HG03095 (cell line): ENCODE measurements at regions not wholly inside any gene's neighbourhood (a gene's known extent, or its start where the extent isn't known, plus 50 kb on each side); places are given as distances from the start of the nearest gene placed in this dataset.

Experiments used
- ATAC-seq: cut with Tn5 transposase; IDR thresholded peaks from one replicate; pipeline ENCODE4 v1.9.1; 2021; ENCODE audit warnings: moderate library complexity; ENCODE audit not compliant: unreplicated experiment

DNA sequence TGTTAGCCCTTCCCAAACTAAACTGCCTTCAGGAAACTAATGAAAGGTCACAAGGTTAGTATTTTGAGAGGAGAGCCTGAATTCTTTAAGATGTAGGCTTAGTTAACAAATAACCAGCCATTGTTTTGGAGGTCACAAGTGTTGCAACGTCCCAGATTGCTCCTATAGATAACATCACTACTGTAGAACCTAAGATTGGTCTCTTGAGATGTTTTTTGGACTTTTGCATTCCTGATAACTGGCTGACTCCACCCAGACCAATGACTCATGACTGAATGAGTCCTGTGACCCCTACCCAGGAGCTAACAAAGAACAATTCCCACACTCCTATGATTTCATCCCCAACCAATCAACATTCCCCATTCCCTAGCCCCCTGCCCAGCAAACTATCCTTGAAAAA, 178.8 kb downstream of the SCP2D1 start:
- no peak for ATAC-seq

GRCh38 chr20:18995455-18995854, 181.9 kb downstream of the SCP2D1 start:
- ATAC-seq, result no peak

DNA sequence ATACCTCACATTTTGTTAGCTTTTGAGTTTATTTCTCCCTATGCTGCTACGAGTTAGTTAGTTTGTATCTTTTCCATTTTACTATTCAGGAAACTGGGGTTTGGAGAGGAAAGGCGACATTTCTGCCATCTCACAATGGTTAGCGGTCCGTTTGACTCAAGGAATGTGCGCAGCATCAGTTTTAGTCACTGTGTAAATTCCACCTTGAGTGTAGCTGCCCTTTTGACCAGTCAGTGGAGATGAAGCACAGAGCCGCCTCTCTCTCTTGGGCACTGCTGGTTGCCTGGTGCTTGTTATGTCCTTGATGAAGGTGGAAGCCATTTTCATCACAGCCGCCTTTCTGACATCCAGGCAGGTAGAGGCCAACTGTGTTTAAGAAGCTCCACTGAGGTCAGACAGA, 185.5 kb downstream of the SCP2D1 start:
- ATAC-seq, result no peak

DNA sequence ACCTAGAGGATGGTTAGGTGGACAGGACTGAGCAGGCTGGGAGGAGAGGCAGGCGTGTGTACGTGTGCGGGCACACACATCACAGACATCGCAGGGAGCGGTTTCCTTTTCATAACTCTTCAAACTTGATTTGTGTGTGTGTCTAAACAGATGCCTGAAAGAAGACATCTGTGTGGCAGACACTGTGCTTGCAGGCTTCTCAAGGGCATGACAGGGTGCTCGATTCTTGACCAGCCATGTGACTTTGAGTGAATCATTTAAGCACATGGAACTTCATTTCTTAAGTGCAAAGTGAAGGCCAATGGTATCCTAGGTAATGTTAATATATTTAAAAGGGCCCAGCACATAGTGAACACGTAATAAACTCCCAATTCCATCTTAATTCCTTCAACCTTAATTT, 186.5 kb downstream of the SCP2D1 start:
- no peak for ATAC-seq

DNA sequence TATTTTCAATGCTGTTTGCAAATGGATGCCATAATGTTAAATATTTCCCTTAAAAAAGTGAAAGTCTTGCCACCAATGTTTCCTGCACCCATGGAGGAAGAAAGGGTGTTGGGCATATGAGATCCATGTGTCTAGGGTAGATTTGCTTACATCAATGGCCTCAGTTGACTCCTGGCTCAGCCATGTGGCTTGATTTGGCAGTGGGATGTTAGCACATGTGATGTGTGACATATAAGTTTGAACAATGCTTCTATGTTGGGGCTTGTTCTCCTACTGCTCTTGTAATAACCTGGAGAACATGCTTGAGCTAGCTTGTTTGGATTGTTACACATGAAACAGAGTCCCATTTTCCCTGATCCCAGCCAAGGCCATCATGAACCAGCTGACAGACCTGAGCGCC, 187.6 kb downstream of the SCP2D1 start:
- no peak for ATAC-seq

- ATAC-seq, result no peak
Observed at GRCh38 chr20:19003366-19004336, 190.1 kb downstream of the SCP2D1 start.

DNA sequence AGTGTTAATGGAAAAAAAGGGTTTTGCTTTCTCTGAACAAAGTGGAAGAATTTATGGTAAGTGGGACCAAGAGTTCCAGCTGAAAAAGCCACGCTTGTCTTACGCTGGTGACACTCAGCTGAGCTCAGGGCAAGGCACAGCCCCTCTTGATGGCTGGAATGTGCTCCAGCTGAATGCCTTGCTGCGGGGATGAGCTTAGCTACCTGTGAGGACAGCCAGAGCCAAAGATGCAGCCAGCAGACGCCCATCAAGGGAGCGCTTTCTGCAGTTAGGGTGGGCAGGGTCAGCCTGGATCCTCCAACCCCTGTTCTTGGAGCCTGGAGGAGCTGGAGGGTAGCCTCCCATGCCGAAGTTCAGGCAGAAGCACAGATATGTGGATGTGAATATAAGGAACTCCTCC, 191.4 kb downstream of the SCP2D1 start:
- ATAC-seq, result no peak

DNA sequence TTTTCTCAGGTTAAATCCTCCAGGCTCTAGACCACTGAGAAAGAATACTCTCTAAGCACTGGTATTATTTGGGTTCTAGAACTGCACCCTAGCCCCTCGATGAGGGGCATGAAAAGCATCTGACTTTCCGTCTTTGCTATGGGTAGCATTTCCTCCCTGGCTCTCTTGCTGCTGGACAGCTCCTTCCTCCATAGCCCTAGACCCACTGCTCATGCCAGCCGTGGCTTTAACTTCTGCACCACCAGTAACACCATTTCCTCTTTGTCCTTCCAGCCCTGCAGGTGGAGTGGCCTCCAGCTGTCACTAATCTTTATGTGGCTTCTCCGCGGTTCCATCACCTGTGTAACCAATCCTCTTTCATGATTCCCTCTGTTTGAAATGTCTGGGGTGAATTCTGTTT, 194.9 kb downstream of the SCP2D1 start:
- ATAC-seq, result no peak

DNA sequence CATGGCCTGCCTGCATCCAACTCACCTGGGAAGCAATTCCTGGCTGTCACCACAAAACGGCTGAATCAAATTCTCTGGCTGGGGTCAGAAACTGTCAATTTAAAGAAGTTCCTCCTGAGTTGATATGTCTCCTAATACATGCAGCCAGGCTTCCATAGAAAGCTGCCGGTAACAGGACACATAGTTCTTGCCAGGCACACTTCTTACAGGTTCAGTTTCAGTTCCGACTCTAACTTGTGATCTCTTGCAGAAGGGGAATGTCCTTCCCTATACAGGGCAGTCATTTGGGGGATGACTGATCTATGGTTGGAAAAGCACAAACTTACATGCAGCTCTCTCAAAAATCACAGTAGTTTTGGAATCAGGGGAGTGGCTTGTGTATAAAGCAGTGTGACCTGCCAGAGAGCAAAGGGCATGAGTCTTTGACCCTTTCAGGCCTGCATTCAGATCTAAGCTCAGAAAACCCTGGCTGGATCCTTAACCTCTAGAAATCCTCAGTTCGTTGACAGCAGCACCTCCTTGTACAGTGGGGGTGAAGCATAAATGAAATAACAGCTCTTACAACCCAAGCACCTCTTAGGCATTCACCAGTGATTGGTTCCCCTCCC, 195.6 kb downstream of the SCP2D1 start:
- ATAC-seq, result no peak

DNA sequence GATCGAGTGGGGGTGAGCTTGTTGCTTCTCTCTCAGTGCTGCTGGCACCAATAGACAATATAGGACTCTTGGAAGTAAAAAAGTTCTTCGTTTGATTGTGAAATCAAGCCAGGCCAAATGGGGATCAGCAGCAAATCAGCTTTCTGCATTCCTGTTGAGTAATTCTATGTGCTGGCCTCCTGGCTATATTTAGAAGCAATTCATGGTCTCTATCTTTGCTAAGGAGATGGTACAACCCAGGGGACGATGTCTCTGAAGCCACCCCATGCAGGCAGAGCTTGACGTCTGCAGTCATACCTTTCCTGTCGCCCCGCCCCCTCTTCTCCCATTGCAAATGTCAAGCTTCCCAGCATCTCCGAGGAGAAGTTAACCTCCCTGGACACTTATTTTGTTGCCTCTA, 199.1 kb downstream of the SCP2D1 start:
- ATAC-seq, result no peak

- ATAC-seq, result no peak
Observed at GRCh38 chr20:19013907-19014306, 198.5 kb upstream of the SLC24A3 start.

DNA sequence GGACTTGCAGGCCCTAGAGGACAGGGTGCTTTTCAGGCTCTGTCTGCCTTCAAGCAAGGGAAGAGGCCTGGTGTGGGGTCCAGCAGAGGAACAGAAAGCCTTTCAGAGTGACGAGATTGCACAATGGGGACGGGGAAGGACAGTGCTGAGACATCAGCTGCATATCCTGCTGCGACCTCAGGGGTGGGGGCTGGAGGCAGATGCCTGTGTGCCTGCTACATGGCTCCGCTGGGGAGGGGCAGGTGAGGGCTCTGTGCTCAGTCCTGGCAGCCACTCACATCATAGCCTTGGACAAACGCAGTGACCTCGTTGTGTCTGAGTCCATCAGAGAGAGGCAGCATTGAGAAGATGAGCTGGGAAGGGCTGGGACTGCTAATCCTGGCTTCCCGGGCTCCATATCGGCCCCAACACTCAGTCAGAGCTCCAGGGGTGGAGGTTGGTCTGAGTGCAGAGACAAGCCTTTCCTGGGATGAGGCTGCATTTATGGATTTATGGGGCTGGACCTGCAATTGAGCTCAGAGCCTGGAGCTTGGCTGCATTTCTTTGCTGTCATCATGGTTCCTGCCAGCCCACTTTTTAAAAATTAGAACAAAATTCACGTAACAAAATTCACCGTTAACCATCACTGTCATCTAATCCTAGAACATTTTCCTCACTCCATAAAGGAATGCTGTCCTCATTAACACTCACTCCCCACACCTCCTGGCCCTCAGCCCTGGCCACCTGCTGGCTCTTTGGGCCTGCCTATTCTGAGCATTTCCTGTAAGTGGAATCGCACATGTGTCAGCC, 196.9 kb upstream of the SLC24A3 start:
- ATAC-seq, result no peak

- no peak for ATAC-seq
Observed at GRCh38 chr20:19016140-19016497, 196.3 kb upstream of the SLC24A3 start.

GRCh38 chr20:19017104-19017690, 195.2 kb upstream of the SLC24A3 start:
- ATAC-seq, result no peak

DNA sequence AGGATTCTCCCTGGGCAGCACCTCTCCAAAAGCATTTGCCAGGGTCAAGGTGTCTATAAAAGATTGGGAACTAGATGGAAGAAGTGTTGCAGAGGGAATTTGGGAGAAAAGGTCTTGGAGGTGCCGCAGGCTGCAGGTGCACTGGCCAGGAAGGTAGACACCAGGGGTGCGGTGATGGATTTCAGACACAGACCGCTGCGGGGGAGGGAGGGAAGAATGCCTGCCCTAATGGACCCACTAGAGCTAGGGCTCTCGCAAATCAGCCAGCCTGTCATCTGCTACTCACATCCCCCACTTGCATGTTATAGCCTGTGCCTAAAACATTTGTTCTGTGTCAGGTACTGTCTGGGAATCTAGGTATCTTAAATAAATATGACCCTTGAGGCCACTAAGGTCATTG, 193.6 kb upstream of the SLC24A3 start:
- ATAC-seq, result no peak

GRCh38 chr20:19019734-19020364, 192.6 kb upstream of the SLC24A3 start:
- ATAC-seq, result no peak

DNA sequence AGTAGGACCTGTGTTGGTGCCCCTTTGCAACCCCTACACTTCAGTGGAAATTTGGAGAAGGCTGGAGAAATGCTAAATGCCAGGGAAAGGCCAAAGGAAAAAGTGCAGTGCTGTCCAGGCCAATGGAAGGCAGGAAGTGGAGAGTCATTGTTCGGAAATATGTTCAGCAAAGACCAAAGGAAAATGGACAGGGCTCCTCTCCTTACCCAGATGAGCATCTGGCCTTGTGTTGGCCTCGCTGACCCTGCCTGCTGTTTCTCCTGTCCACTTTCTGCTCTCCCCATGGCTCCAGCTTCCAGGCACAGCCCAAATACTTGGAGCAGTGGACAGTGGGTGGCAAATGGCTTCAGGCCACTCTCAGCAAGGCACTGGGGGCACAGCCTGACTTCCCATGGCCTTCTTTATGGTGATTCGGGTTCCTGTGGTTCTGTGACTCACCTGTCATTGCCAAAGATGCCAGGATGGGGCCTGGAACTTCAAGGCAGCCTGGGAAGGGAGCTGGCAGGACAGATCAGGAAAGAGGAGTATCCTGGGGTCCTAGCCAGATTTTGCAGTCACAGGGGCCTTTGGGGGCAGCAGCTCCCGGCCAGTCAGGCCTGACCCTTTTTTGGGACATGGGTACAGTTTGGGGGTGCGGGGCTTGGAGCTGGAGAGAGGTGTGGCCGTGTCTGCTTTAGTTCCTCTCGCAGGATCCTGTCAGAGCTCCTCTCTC, 190.9 kb upstream of the SLC24A3 start:
- ATAC-seq, result no peak

DNA sequence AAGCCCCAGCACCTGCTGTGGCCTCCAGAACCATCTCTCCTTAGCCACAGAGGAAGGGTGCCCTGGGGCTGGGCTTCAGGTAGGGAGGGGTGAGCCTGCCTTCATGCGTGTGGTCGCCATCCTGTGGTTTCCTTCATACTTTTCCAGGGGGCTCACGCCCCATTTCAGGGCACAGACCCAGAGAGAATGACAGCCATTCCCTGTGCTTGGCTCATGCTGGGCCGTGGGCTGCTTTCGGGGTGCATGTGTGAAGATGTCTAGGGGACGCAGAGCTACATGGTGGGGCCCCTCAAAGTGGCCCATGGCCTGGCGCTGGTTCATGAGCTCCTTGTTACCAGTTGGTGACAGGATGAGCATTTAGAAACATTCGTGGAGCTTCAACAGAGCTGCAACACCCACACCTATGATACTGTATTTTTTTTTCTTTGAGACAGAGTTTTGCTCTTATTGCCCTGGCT, 190.3 kb upstream of the SLC24A3 start:
- no peak for ATAC-seq

DNA sequence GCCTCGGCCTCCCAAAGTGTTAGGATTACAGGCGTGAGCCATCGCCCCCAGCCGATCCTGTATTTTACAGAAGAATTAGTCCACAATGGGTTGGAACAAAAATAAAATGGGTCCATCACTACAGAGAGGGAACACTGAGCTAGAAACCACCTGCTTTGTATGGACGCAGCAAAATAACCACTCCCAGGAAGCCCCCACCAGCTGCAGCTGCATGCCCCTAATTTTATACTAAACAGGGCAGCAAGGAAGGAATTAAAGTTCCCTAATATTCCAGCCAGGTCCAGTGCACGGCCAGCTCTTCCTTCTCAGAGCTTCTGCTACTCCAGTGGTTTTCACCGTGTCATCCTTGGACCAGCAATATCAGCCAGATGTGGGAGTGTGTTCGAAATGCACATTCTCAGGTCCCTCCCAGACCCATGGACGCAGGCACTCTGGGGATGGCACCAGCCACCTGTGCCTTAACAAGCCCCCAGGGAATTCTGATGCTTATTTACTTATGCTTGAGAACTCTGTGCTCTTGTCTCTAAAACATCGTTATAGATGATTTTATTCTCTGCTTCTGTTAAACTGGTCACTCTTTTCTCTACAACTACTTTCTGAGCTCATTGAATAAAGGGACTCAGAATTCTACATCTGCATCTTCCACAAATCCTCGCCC, 189.5 kb upstream of the SLC24A3 start:
- ATAC-seq, result no peak
